SK-N-SH (cell line): ENCODE measurements at regions not wholly inside any gene's neighbourhood (a gene's known extent, or its start where the extent isn't known, plus 50 kb on each side); places are given as distances from the start of the nearest gene placed in this dataset.

Experiments used
- JUND ChIP-seq: IDR thresholded peaks from 2 replicates; pipeline ENCODE4 v1.4.0; 2012
- POLR2AphosphoS5 ChIP-seq: IDR thresholded peaks from 2 replicates; pipeline ENCODE4 v1.6.1; 2012; ENCODE audit warnings: low read depth, low read length
- SIN3A ChIP-seq: IDR thresholded peaks from 2 replicates; pipeline ENCODE4 v1.6.1; 2012; ENCODE audit warnings: low read depth, mild to moderate bottlenecking, low read length, moderate library complexity, borderline replicate concordance
- YY1 ChIP-seq: IDR thresholded peaks from 2 replicates; pipeline ENCODE4 v1.4.0; 2012; ENCODE audit warnings: low read depth, mild to moderate bottlenecking
- TF ChIP-seq, protein P1 (sequence below): IDR thresholded peaks from 2 replicates; pipeline ENCODE4 v1.4.0; 2012; ENCODE audit warnings: low read depth
- TF ChIP-seq, protein P2 (sequence below): fragments of 200-600 bp; sonication (generic); IDR thresholded peaks from 2 replicates; pipeline ENCODE4 v1.6.1; 2017; ENCODE audit warnings: antibody characterized with exemption, mild to moderate bottlenecking, moderate library complexity
- TF ChIP-seq, protein P3 (sequence below): IDR thresholded peaks from 2 replicates; pipeline ENCODE4 v1.6.1; 2012; ENCODE audit warnings: mild to moderate bottlenecking, low read depth, low read length, moderate library complexity

- no peak for TF ChIP-seq JUND
- TF ChIP-seq YY1, result no peak
- TF ChIP-seq, protein P1, sequence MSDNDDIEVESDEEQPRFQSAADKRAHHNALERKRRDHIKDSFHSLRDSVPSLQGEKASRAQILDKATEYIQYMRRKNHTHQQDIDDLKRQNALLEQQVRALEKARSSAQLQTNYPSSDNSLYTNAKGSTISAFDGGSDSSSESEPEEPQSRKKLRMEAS, result no peak
- TF ChIP-seq, protein P2, sequence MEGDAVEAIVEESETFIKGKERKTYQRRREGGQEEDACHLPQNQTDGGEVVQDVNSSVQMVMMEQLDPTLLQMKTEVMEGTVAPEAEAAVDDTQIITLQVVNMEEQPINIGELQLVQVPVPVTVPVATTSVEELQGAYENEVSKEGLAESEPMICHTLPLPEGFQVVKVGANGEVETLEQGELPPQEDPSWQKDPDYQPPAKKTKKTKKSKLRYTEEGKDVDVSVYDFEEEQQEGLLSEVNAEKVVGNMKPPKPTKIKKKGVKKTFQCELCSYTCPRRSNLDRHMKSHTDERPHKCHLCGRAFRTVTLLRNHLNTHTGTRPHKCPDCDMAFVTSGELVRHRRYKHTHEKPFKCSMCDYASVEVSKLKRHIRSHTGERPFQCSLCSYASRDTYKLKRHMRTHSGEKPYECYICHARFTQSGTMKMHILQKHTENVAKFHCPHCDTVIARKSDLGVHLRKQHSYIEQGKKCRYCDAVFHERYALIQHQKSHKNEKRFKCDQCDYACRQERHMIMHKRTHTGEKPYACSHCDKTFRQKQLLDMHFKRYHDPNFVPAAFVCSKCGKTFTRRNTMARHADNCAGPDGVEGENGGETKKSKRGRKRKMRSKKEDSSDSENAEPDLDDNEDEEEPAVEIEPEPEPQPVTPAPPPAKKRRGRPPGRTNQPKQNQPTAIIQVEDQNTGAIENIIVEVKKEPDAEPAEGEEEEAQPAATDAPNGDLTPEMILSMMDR, result no peak
- TF ChIP-seq, protein P3, sequence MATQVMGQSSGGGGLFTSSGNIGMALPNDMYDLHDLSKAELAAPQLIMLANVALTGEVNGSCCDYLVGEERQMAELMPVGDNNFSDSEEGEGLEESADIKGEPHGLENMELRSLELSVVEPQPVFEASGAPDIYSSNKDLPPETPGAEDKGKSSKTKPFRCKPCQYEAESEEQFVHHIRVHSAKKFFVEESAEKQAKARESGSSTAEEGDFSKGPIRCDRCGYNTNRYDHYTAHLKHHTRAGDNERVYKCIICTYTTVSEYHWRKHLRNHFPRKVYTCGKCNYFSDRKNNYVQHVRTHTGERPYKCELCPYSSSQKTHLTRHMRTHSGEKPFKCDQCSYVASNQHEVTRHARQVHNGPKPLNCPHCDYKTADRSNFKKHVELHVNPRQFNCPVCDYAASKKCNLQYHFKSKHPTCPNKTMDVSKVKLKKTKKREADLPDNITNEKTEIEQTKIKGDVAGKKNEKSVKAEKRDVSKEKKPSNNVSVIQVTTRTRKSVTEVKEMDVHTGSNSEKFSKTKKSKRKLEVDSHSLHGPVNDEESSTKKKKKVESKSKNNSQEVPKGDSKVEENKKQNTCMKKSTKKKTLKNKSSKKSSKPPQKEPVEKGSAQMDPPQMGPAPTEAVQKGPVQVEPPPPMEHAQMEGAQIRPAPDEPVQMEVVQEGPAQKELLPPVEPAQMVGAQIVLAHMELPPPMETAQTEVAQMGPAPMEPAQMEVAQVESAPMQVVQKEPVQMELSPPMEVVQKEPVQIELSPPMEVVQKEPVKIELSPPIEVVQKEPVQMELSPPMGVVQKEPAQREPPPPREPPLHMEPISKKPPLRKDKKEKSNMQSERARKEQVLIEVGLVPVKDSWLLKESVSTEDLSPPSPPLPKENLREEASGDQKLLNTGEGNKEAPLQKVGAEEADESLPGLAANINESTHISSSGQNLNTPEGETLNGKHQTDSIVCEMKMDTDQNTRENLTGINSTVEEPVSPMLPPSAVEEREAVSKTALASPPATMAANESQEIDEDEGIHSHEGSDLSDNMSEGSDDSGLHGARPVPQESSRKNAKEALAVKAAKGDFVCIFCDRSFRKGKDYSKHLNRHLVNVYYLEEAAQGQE, result no peak
- no peak for TF ChIP-seq SIN3A
- no peak for TF ChIP-seq POLR2AphosphoS5
These were observed 234.9 kb downstream of the FLRT2 start for GRCh38 chr14:85764822-85765221.
